ENCODE measurements at regions not wholly inside any gene's neighbourhood (a gene's known extent, or its start where the extent isn't known, plus 50 kb on each side); places are given as distances from the start of the nearest gene placed in this dataset.

- Mint-ChIP-seq H3K4me3 (no peak overlapping the region), H3K36me3 (no peaks in the 10 kb centered on the region), H3K9me3 (no peaks in the 10 kb centered on the region), H3K27me3 (peaks cover 6 to 23% of the 10 kb centered on the region in 2 donors), H3K4me1 (peaks cover 0 to 7% (median 5%) of the 10 kb centered on the region in 4 donors), H3K27ac (no peak overlapping the region)
- intact Hi-C loops (cut with micrococcal nuclease), result no loop called here
- no peaks in the 10 kb centered on the region for H3K9me3 ChIP-seq (ENCODE audit: control insufficient read depth in 1 of 2, low read length in 2 of 2)
- ChIA-PET POLR2A (ENCODE audit: partially characterized antibody) (no interaction called here), CTCF (ENCODE audit: partially characterized antibody) (interaction anchor here (1.4 kb wide), 1 partner anchor 162 kb away, joined by 6 read pairs; no protein-coding TSS in a partner anchor)
- H3K36me3 ChIP-seq (ENCODE audit: insufficient read depth, low read length), result no peaks in the 10 kb centered on the region
- H3K4me1 ChIP-seq (ENCODE audit: insufficient read depth, low read length), result no peaks in the 10 kb centered on the region
- no peaks in the 10 kb centered on the region for H3K27me3 ChIP-seq (ENCODE audit: insufficient read depth, low read length)
- H3K4me3 ChIP-seq (ENCODE audit: low read length in 2 of 2), result no peak overlapping the region
- DNase-seq, result no peak
- no peak overlapping the region for H3K27ac ChIP-seq (ENCODE audit: low read depth, low read length)
Observed at GRCh38 chr10:94282369-94282768, 80.4 kb downstream of the NOC3L start.

Data from CD4-positive, alpha-beta memory T cell (primary cell).